WI38 (cell line): ENCODE measurements at regions not wholly inside any gene's neighbourhood (a gene's known extent, or its start where the extent isn't known, plus 50 kb on each side); places are given as distances from the start of the nearest gene placed in this dataset.
"Not testable (repeated sequence)": the region's sequence is repeated elsewhere in the genome, so short reads cannot be mapped to it uniquely, and the experiment has no call there.

Experiments used
- H3K4me3 ChIP-seq: 2 replicates; pipeline ENCODE4 v1.5.1; 2011; ENCODE audit warnings: low read depth, mild to moderate bottlenecking, control low read depth, low read length
- TF ChIP-seq, protein P1 (sequence below): IDR thresholded peaks from 2 replicates; pipeline ENCODE4 v1.5.1; 2012; ENCODE audit warnings: low read depth, mild to moderate bottlenecking, control low read depth, low read length

DNA sequence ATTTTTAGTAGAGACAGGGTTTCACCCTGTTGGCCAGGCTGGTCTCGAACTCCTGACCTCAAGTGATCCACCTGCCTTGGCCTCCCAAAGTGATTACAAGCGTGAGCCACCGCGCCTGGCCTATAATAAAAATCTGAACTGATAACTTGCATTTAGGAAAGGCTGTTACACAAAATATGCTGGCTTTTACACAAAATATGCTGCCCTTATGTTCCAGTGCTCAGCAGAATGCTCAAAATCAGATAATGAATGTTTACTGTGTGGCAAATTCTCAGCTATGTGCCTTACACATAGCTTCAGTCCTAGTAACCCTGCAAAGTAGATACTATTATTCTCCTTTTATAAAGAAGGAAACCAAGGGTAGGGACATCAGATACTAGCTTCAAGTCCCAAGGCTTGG lies 141.3 kb upstream of the MSX2 start:
- H3K4me3 ChIP-seq = no peak overlapping the region
- TF ChIP-seq, protein P1, sequence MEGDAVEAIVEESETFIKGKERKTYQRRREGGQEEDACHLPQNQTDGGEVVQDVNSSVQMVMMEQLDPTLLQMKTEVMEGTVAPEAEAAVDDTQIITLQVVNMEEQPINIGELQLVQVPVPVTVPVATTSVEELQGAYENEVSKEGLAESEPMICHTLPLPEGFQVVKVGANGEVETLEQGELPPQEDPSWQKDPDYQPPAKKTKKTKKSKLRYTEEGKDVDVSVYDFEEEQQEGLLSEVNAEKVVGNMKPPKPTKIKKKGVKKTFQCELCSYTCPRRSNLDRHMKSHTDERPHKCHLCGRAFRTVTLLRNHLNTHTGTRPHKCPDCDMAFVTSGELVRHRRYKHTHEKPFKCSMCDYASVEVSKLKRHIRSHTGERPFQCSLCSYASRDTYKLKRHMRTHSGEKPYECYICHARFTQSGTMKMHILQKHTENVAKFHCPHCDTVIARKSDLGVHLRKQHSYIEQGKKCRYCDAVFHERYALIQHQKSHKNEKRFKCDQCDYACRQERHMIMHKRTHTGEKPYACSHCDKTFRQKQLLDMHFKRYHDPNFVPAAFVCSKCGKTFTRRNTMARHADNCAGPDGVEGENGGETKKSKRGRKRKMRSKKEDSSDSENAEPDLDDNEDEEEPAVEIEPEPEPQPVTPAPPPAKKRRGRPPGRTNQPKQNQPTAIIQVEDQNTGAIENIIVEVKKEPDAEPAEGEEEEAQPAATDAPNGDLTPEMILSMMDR = no peak

DNA sequence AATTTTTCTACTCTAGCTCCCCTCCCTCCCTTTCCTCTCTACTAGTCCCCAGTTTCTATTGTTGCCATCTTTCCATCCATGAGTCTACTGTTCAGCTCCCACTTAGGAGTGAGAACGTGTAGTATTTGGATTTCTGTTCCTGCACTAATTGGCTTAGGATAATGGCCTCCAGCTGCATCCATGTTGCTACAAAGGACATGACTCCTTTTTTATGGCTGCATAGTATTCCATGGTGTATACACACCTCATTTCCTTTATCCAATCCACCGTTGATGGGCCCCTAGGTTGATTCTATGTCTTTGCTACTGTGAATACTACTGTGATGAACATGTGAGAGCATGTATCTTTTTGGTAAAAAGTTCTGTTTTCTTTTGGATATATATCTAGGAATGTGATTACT lies 138.9 kb upstream of the MSX2 start:
- TF ChIP-seq, protein P1 = no peak
- no peak overlapping the region for H3K4me3 ChIP-seq

DNA sequence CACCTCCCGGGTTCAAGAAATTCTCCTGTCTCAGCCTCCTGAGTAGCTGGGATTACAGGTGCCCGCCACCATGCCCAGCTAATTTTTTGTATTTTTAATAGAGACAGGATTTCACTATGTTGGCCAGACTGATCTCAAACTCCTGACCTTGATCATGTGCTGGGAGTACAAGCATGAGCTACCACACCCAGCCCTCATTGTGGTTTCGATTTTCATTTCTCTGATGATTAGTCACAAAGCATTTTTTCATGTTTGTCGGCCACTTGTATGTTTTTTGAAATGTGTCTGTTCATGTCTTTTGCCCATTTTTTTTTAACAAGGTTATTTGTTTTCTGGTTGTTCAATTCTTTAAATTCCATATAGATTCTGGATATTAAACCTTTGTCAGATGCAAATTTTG lies 138.2 kb upstream of the MSX2 start:
- H3K4me3 ChIP-seq = not testable (repeated sequence)

DNA sequence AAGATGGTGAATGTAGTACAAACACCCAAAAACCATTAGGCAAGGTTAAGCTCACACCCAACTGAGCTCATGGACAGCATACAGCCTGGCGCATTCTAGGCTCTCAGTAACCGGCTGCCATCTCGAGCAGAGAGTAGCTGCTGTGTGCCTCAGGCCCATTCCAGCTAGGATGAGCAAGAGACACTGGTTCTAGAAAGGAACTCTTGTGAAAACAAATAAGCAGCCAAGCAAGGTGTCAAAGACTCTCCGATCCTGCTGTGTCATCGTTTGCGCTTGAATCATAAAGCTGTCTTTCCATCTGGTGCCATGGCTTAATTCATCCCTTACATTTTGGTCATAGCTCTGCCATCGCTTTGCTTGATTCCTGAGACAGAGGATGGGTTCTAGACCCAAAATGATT lies 135.4 kb upstream of the MSX2 start:
- TF ChIP-seq, protein P1 = no peak
- H3K4me3 ChIP-seq = no peak overlapping the region

DNA sequence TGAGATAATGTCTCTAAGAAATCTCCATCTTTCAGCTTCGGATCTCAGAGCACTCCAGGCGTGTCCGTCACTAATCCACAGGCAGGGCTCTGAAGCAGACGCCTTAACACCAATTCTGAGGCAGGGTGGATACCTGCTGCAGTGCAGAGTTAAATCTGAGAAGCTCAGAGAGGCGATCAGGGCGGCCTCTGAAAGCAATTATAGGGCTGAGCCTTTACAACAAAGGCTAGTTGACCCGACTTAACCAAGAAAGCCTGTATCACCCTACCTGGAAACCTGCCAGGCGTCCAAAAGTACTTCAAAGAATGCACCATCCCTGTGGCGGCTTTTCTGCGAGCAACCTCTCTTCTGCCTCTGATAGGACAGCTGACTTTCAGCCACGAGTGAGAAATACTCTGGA lies 134.8 kb upstream of the MSX2 start:
- H3K4me3 ChIP-seq = no peak overlapping the region

DNA sequence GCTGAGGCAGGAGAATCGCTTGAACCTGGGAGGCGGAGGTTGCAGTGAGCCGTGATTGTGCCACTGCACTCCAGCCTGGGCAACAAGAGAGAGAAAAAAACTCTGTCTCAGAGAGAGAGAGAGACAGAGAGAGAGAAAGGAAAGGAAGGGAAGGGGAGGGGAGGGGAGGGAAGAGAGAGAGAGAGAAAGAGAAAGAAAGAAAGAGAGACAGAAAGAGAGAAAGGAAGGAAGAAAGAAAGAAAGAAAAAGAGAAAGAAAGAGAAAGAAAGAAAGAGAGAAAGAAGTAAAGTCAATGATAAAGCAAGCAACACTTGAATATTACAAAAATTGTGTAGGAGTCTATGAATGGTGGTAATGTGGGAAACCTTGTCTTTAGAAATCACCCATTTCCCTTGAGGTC lies 133.6 kb upstream of the MSX2 start:
- TF ChIP-seq, protein P1 = no peak
- no peak overlapping the region for H3K4me3 ChIP-seq

More for the DNA sequence above, 134.8 kb upstream of the MSX2 start:
- TF ChIP-seq, protein P1 = no peak

DNA sequence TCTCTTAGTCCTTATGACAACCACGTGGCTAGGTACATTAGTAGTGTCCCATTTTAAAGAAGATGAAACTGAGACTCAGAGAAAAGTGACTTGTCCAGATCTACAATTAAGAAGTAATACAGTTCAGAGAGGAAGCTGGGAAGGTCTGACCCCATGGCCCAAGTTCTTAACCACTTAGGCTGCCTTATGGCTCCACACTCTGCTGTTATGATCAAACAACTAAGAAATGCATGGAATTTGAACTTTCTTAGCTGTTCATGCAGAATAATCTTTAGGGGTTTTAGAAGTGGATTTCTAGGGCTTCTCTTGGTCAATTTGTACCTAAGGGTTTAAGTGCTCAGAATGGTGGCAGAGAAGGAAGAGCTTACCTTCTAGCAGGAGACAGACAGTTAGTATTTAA lies 128.0 kb upstream of the MSX2 start:
- TF ChIP-seq, protein P1 = no peak
- H3K4me3 ChIP-seq = no peak overlapping the region

DNA sequence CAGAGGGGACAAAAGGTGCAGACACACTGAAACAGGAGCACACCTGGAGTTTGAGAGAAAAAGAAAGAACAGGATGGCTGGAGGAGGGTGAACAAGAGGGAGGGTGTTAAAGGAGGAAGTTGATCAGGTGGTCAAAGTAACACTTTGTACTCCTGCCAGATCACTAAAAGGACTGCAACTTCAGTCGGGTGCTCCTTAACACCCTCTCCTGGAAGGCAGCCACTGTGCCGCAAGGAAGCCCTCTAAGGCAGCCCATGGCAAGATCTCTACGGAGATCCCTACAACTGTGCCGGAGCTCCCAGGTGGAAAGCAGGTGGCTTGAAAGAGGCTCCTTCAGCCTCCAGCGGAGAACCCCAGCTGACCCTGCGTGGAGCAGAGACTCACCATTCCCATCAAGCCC lies 124.4 kb upstream of the MSX2 start:
- TF ChIP-seq, protein P1 = no peak
- H3K4me3 ChIP-seq = no peak overlapping the region
